Neural progenitor cell (in vitro differentiated cells): ENCODE measurements at regions not wholly inside any gene's neighbourhood (a gene's known extent, or its start where the extent isn't known, plus 50 kb on each side); places are given as distances from the start of the nearest gene placed in this dataset.

ENCODE experiments used
- CTCF ChIP-seq: fragments of 200-600 bp; sonication (generic); IDR thresholded peaks from 2 replicates; pipeline ENCODE4 v1.5.1; 2017; ENCODE audit warnings: antibody characterized with exemption, mild to moderate bottlenecking
- EZH2 ChIP-seq: fragments of 200-600 bp; sonication (generic); IDR thresholded peaks from 2 replicates; pipeline ENCODE4 v1.6.1; 2017; ENCODE audit warnings: antibody characterized with exemption, mild to moderate bottlenecking, moderate library complexity
- EZH2phosphoT487 ChIP-seq: fragments of 200-600 bp; sonication (generic); IDR thresholded peaks from 2 replicates; pipeline ENCODE4 v1.6.1; 2017; ENCODE audit warnings: antibody characterized with exemption

GRCh38 chr2:160826496-160826895, 332.9 kb upstream of the RBMS1 start:
- TF ChIP-seq CTCF: no peak
- TF ChIP-seq EZH2: no peak
- TF ChIP-seq EZH2phosphoT487: no peak
